HPDE6-E6E7 (cell line): ENCODE measurements at regions not wholly inside any gene's neighbourhood (a gene's known extent, or its start where the extent isn't known, plus 50 kb on each side); places are given as distances from the start of the nearest gene placed in this dataset.
"Not testable (repeated sequence)": the region's sequence is repeated elsewhere in the genome, so short reads cannot be mapped to it uniquely, and the experiment has no call there.

Source experiments
- DNase-seq: peaks from one replicate; pipeline ENCODE4 v3.0.0; 2011; ENCODE audit warnings: missing footprints; ENCODE audit errors: extremely low spot score

DNA sequence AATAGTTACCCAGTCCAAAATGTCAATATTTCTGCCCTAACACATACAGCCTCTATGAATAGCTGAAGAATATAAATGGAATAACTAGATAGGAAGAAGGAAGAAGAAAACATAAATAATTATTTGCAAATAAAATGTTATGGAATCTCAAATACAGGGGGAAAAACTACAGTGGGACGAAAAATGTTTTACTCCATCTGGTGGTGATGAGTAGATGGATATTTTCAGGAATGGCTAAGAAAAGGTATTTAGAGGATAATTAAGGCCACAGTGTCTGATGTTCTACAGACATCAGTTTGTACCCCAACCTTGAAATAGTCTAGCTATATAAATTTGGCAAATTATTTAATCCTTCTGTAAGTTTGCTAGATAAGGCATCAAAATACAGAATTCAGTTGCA lies 178.1 kb upstream of the FSHR start:
- no peak for DNase-seq

DNA sequence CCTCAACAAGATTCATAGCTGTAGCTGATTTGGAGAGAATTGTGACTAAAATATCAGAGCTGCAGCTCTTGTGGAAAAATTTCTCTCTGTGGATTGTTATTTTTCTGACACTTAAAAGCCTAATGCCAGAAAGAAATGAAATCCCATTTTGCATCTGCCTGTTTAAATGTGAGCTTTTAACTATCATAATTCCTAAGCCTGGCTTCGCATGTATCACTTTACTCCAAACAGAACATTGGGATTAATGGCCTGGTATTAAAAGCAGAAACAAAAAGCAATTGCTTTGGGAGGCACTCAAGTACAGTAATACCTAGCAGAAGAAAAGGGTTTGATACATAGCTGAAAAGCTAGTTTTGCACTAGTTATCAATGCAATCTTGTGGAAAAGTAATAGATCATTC lies 164.2 kb upstream of the FSHR start:
- DNase-seq = no peak

DNA sequence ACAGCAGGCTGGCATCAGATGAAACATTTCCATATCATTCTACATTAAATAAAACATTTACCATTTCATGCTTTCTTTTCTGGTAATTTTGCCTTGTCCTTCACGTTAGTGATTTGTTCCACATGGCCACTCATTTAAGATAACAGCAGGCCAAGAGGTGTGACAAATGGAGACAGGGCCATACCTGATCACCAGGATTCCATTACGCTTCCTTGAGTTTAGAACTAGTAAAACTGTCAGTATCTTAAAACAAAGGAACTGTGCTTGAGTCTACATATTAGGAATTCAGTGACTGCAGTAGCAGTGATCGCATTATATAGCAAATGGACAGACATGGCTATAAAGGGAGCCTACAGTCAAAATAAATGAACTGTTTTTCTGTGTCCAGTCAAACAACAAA lies 155.1 kb upstream of the FSHR start:
- no peak for DNase-seq

DNA sequence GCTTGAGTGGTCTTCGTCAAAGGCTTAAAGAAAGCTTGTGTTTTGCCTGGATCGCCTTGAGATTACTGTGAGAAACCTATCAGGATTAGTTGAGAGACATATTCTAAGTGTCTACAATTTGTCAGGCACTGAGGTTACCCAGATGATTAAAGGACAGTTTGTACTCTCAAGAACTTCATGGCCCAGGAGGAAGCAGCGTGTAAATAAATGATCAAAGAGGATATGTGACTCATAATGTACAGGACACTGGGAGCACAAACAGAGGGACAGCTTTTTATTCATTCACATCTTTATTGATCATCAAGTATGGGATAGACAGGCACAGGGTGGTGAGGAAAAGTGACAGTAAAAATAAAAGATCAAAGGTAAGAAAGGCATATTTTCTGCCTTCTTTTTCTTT lies 152.6 kb upstream of the FSHR start:
- no peak for DNase-seq

DNA sequence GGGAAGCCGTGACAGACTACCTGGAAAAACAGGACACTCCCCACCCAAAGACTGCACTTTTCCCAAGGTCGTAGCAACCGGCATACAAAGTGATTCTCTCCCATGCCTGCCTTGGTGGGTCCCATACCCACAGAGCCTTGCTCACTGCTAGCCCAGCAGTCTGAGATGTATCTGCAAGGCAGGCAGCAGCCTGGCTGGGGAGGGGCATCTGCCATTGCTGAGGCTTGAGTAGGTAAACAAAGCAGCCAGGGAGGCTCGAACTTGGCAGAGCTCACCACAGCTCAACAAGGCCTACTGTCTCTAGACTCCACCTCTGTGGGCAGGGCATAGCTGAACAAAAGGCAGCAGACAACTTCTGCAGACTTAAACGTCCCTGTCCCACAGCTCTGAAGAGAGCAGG lies 144.4 kb upstream of the FSHR start:
- DNase-seq = not testable (repeated sequence)

DNA sequence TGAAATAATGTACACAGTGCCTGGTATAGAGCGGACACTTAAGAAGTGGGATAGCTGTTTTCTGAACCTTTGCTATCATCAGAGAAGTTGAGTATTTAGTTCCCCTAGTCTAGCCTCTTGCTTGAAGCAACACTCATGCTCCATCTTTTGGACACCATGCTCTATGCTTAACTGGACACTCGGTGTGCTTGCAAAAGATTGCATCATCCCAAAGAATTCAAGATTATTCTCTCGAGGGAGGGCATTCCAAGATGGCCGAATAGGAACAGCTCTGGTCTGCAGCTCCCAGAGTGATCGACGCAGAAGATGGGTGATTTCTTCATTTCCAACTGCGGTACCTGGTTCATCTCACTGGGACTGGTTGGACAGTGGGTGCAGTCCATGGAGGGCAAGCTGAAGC lies 143.9 kb upstream of the FSHR start:
- DNase-seq = no peak

DNA sequence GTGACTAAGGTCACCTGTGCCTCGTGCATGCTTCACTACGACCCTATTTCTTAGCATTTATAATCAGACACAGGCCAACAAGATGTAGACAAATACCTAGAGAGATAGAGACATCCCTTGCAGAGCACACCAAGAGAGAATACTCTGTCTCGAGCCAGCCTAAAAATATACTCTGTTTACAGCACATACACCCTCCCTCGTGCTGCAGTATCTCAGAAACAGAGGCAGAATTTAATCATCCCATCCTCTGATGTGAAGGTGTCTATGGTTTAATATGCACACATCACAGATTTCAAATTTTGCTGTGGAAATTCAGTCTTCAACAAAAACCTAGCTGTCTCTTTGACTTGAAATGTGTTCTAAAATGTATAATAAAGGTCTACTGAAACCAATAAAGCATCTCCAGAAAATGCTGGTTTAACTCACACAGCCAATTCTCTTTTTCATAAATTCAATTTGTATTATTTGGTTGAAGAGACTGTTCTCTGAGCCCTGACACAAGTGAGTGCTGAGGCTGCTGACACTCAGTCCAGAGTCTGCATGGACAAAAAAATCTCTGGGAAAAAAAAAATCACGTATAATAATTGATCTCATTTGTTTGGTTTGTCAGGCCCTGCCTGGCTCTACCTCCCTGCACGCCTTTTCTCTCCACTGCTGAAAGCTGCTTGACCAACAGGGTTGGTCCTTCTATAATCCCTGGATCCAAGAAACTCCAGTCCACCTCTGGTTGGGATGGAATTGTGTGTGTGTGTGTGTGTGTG lies 142.0 kb upstream of the FSHR start:
- no peak for DNase-seq

DNA sequence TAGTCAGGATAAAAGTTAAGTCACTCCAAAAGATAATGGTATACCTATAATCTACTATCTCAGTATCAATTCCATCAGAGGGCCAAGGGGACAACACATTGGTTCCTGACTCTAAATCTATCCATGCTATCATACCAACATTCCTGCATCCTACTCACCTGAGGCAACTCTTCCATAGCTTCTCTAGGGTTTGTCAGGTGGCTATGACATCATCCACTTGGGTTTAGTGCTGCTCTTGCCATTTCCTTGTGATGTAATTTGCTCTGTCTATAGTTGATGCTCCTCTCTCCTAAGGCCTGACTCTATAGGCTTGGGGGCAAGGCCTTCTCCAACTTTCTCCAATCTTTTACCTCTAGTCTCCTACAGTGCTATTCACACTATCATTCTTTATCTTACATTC lies 139.9 kb upstream of the FSHR start:
- DNase-seq = no peak

DNA sequence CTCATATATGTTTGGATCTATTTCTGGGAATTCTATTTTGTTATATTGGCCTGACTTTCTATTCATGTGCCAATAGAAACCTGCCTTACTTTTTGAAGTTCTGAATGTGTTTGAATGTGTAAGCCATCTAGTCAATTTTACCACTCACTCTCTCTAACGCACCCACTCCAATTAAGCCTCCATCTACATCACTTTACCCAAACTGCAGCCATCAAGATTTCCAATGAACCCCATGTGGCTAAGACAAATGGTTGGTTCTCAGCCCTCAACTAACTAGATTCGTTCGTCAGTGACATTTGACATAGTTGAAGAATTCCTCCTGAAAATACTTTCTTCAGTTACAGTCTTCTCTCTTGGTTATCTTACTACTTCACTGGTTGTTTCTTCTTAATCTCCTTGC lies 137.3 kb upstream of the FSHR start:
- DNase-seq = no peak

DNA sequence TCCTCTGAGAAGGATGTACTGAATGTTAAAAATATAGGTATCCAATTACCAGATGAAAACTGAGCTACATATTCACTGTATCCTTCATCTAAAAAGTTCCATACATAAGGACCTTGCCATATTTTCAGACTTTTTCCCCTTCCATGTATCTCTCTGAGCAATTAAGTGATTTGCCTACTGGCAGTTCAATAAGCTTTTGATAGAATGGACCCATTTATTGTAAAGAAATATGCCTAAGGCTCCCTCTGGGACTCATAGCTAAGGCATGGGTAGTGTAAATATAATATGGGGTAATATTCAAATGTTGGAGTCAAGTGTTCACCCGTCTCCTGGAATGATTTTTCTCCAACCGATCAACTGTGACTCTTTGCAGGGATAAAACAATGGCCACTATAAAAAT lies 135.4 kb upstream of the FSHR start:
- DNase-seq = no peak

DNA sequence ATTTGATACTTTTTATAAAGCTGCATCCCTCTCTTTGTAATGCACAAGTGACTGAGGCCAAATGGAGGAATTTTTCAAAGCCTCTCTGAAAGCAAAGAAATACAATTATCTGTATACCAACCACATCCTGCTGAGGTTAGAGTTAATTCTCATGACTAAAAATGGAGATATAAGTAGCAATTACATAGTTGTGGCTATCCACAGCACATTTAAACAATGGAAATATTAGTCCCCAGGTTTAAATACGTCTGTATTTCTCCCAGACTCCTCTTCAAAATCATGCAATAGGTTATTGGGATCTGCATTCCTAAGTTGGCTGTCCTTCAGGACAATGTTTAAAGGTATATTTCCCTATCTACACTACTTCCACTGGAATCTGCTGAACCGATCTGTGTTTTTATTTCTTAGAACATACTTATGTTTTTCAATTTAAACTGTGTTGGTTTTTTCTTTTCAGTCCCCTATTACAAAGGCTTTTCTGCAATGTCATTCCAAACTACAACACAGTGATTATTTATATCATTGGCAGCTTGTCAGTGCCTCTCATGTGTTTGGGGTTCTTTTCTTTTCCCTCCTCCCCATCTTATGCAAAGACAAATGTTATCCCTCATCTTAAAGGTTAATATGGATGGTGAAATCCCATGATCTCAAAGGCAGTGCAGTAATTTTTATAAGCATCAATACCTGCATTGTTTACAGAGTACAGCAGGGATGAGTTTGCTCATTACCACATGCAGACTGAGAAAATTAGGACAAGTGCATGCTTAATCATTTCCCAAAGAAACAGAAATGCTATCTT lies 134.8 kb upstream of the FSHR start:
- DNase-seq = no peak

DNA sequence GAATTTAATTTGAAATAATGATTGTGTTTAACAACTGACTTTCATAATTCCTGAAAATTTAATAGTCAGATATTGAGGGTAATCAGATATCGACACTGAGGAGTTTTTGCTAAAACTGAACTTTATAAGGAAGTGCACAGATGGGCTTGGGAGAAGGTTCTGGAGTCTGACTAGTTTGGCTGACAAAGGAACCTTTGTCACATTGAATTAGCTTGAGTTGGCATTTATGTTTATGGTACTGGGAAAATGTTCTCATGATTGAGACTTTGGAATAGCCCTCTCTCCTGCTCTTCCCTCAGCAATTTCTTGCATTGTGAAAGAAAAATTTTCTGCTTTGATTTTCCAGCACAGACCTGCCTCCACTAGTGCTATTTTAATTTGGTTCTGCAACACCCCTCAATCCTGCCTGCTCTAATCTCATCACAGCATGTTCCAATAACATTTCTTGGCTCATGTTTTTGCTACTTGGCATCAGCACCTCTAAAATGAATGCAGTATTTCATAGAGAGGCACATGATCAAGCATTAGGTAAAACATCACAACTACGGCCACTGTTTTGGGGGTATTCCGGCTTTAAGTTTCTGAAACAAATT lies 133.9 kb upstream of the FSHR start:
- no peak for DNase-seq

DNA sequence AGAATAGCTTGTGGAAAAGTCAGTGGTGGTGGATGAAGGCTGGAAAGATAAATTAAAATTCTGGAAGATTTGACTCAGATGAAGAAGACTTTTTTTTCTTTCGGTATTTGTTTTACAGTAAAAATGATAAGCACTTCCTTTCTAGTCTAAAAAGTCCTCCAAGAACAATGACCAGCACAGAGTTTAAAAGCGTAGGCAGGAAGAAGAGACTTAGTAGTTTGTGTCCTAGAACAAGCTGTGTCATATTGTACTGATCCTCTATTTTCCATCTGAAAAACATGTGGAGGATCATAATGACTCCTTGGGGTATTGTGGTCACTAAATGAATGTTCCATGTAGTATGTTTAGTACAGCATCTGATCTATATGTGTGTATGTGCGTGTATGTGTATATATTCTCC lies 132.4 kb upstream of the FSHR start:
- DNase-seq = no peak

DNA sequence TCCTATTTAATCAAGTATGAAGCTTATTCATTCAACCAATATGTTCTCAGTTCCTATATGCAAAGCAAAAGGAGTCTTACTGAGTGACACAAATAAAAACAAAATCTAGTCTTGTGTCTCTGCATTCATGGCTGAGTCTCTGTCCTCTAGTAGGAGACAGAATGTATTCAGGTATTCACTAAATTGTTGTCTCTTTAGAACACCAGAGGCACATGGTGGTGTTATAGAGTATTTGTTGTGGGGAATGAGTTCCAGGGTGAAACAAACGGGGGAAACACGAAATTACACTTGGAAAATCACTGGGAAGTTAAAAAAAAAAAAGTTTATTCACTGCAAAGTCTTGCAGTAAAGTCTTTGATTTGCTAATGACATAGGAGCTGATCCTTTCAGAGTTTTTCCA lies 131.7 kb upstream of the FSHR start:
- DNase-seq = no peak

DNA sequence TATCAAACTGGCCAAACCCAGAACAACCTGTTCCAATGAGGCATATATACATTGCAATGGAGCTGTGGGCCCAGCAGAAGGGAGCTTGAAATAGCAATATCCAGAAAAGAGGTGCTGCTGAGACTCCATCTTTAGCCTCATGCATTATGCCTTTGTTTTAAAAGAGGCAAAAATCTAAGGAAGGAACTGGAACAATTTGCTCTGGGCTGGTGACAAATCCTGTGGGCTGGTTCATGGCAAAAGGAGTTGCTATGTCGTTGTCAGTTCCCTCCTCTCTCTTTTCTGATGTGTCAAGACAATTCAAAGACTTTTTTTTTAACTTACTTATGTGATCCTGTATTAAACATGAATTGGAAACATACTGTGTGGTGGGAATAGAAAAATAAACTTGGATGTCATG lies 124.2 kb upstream of the FSHR start:
- DNase-seq = no peak

DNA sequence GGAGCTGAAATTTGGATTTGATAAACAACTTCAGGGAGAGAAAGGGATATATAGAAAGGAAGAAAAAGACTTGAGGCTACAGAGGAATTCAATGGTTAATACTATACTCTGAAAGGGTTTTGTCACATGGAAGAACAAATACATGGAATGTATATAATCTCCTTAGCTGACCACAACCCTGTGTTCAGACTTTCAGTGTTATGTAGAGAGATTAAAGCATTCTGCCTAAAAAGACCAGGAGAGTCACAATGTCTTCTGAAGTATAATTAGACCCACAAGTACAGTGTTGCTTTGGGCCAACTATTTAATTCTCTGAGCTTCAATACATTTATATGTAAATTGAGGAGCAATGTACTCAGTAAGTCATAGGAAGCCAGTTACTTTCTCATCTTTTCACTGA lies 123.8 kb upstream of the FSHR start:
- DNase-seq = no peak

DNA sequence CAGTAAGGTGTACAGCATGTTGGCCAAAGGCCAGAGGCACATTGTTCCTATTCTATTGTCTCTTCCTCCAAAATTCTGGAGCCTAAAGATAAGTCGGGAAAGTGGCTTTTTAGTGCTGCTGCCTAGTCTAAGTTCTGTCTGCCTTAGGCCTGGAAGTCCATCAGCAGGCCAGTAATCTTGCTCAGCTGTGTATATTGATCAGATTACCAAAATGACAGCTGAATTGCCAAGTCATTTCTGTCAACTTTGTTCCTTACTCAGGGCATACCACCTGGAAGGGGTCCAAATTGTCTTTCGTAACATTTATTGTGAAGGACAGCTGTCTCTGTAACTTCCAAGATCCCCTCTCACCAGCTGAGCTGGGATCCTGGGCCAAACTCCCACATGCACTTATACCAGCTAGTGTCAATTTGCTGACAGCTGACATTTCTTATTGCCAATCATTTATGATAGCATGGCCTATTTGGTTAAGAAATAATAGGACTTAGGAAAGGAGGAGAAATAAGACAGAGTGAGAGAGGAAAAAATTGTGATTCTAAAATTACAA lies 116.8 kb upstream of the FSHR start:
- DNase-seq = no peak

DNA sequence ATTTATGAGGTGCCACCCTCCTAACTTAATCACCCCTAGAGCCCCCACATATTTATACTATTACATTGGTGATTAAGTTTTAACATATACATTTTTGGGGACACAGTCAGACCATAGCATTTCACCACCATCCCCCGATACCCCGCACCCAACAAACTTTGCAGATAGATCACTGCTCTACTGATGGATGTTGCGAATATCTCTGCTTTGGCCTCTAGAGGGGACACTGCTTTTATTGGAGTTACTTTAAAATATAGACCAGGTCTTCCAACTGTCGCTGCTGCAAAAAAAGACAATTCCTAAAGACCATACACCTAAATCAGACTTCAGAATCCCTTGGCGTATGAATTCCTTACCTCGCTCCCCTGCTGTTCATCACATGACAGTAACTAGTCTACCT lies 115.8 kb upstream of the FSHR start:
- DNase-seq = no peak

DNA sequence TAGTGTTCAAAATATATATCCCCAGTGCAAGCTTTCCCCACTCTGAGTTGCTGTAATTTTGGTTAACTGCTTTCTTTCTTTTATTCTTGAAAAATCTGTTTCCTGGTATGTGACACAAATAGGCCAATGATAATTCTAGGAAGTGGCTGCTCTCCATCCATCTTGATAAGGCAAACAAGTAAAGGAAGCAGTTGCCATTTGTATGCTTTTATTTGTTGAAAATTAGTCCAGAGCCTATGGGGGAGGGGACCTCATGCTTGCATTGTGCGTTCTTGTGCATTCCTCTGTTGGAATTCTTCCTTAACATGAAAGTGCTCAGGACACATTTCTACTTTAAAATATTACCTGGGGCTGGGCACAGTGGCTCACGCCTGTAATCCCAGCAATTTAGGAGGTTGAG lies 111.2 kb upstream of the FSHR start:
- no peak for DNase-seq

DNA sequence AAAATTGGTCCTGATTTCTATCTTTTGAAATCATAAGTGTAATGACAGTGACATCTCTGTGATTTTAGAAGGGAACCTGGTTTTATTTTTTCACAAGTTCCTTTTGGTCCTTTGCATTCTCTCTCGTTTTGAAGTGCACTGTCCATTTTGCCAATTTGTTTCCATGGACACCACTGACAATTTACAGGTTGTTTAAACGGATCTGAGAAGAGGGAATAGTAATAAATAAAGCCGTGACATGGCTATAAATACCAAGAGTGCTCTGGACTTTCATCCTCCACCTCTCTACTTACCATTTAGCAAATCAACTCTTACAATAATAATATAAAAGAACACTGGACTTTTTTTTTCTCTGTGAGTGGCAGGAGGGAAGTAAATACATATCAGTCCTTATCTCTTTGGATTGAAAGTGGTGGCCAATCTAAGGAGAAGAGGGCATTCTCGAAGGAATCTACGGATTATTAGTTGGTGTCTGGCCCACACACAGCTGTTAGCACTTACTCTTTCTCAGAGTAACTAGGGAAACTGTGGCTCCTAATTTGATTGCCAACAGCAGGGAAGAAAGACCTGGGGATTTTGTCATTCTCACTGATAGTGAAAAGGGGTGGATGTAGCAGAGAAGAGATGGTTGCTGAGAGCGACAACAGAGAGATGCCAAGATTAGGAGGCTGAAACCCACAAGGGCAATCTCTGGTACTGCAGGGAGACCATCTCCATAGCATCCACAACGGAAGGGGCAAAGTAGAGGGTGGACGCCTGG lies 108.7 kb upstream of the FSHR start:
- no peak for DNase-seq

DNA sequence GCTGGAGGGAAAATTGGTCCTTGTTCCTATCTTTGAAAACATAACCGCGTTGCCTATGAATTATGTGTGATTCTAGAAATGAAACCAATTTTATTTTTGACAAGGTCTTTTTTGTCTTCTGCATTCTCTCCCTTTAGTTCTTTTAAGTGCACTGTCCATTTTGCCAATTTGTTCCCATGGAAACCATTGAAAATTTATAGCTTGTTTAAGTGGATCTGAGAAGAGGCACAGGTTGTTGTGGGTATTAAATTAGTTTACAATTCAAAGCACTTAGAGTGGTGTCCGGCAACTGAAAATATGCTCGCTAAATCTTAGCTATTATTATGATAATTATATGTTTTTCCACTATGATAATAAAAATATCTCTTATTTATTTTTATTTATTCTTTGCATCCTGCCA lies 107.5 kb upstream of the FSHR start:
- DNase-seq = no peak

DNA sequence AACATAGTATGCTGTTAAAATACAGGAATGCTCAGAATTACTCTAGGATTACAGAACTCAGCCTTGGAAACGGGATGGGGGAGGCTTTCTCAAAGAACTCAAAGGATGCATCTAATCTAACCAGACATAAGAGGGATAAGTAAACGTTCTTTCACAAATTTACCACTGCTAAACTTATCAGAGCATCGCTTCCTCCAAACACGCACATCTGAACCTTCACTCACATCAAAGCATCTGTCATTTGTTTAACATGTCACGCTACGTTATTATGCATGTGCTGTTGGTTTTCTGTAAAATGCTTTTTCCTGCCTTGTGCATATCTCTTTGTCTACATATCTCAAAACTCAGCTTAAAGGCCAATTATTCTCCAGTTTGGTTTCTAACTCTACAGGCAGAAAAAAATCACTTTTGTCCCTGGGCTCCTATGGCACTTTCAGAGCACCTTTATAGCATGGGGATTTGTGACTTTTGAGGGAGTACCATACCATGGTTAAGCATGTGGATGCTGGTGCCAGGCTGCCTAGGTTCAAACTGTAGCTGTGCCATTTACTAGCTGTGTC lies 106.7 kb upstream of the FSHR start:
- DNase-seq = no peak
